WTC11 (cell line): ENCODE measurements at regions not wholly inside any gene's neighbourhood (a gene's known extent, or its start where the extent isn't known, plus 50 kb on each side); places are given as distances from the start of the nearest gene placed in this dataset.

Source experiments
- ATAC-seq: fragments of 200-7000 bp; cut with Tn5 transposase; 2 replicates; pipeline ENCODE4 v1.10.0; 2021; ENCODE audit warnings: mild to moderate bottlenecking, moderate library complexity
- CTCF ChIA-PET: fragments of 300-600 bp; sonication (Branson Sonifier 250); formaldehyde crosslinking; loops from one replicate; lab custom pipeline; 2021; ENCODE audit warnings: antibody characterized with exemption; lab: Charles Lee
- POLR2A ChIA-PET: fragments of 350-600 bp; sonication (Branson Sonifier 250); formaldehyde crosslinking; loops from one replicate; lab custom pipeline; 2021; ENCODE audit warnings: antibody characterized with exemption; lab: Charles Lee
- DNase-seq: peaks from one replicate; pipeline ENCODE4 v3.0.0; 2021; ENCODE audit warnings: low spot score
- H3K27ac Mint-ChIP-seq: 2 replicates; pipeline ENCODE4 v1.8.0; 2021; ENCODE audit warnings: mixed read lengths
- H3K27me3 Mint-ChIP-seq: 2 replicates; pipeline ENCODE4 v1.8.0; 2021; ENCODE audit warnings: low read depth, mild to moderate bottlenecking, moderate library complexity, mixed read lengths
- H3K36me3 Mint-ChIP-seq: 2 replicates; pipeline ENCODE4 v1.8.0; 2021; ENCODE audit warnings: mixed read lengths
- H3K4me1 Mint-ChIP-seq: 2 replicates; pipeline ENCODE4 v1.8.0; 2022; ENCODE audit warnings: mixed read lengths
- H3K4me3 Mint-ChIP-seq: 2 replicates; pipeline ENCODE4 v1.8.0; 2021; ENCODE audit warnings: mild to moderate bottlenecking, moderate library complexity, mixed read lengths
- H3K9me3 Mint-ChIP-seq: 2 replicates; pipeline ENCODE4 v1.8.0; 2021; ENCODE audit warnings: mixed read lengths
- ATF6 ChIP-seq: sonication (generic); formaldehyde crosslinking; IDR thresholded peaks from 2 replicates; pipeline ENCODE4 v1.8.1; 2023; ENCODE audit warnings: mild to moderate bottlenecking, missing genetic modification reagents
- E2F5 ChIP-seq: sonication (generic); formaldehyde crosslinking; IDR thresholded peaks from 2 replicates; pipeline ENCODE4 v1.8.1; 2022; ENCODE audit warnings: mild to moderate bottlenecking, moderate library complexity, missing genetic modification reagents
- ELF4 ChIP-seq: sonication (generic); formaldehyde crosslinking; IDR thresholded peaks from 2 replicates; pipeline ENCODE4 v1.8.1; 2022; ENCODE audit warnings: low read depth, mild to moderate bottlenecking, moderate library complexity, missing genetic modification reagents
- EMX1 ChIP-seq: fragments of 250-450 bp; sonication (Bioruptor Pico); IDR thresholded peaks from 2 replicates; pipeline ENCODE4 v1.8.0; 2021; ENCODE audit warnings: mild to moderate bottlenecking
- GABPB1 ChIP-seq: sonication (generic); formaldehyde crosslinking; IDR thresholded peaks from 2 replicates; pipeline ENCODE4 v1.8.1; 2023; ENCODE audit warnings: mild to moderate bottlenecking, missing genetic modification reagents
- IRF2 ChIP-seq: sonication (generic); formaldehyde crosslinking; IDR thresholded peaks from 2 replicates; pipeline ENCODE4 v1.8.0; 2022; ENCODE audit warnings: low read depth, missing genetic modification reagents, borderline replicate concordance
- MYBL2 ChIP-seq: sonication (generic); formaldehyde crosslinking; IDR thresholded peaks from 2 replicates; pipeline ENCODE4 v1.8.1; 2023; ENCODE audit warnings: mild to moderate bottlenecking, moderate library complexity, missing genetic modification reagents
- NFATC4 ChIP-seq: fragments of 250-450 bp; sonication (Bioruptor Pico); IDR thresholded peaks from 2 replicates; pipeline ENCODE4 v1.9.0; 2021; ENCODE audit warnings: mild to moderate bottlenecking
- NFE2L1 ChIP-seq: sonication (generic); formaldehyde crosslinking; IDR thresholded peaks from 2 replicates; pipeline ENCODE4 v1.8.1; 2023; ENCODE audit warnings: missing genetic modification reagents
- NR1H2 ChIP-seq: sonication (generic); formaldehyde crosslinking; IDR thresholded peaks from 2 replicates; pipeline ENCODE4 v1.9.0; 2021; ENCODE audit warnings: mild to moderate bottlenecking, moderate library complexity, missing genetic modification reagents
- RORB ChIP-seq: fragments of 250-450 bp; sonication (Bioruptor Pico); IDR thresholded peaks from 2 replicates; pipeline ENCODE4 v1.9.0; 2021; ENCODE audit warnings: mild to moderate bottlenecking
- TP53 ChIP-seq: sonication (generic); formaldehyde crosslinking; IDR thresholded peaks from 2 replicates; pipeline ENCODE4 v1.8.1; 2023; ENCODE audit warnings: mild to moderate bottlenecking, missing genetic modification reagents
- ZNF423 ChIP-seq: fragments of 250-450 bp; sonication (Bioruptor Pico); IDR thresholded peaks from 2 replicates; pipeline ENCODE4 v2.1.2; 2022; ENCODE audit warnings: mild to moderate bottlenecking, moderate library complexity
- ZNF512 ChIP-seq: sonication (generic); formaldehyde crosslinking; IDR thresholded peaks from 2 replicates; pipeline ENCODE4 v1.8.1; 2022; ENCODE audit warnings: missing genetic modification reagents, borderline replicate concordance
- ZSCAN18 ChIP-seq: fragments of 250-450 bp; sonication (Bioruptor Pico); IDR thresholded peaks from 2 replicates; pipeline ENCODE4 v2.1.2; 2022; ENCODE audit warnings: mild to moderate bottlenecking, moderate library complexity
- TF ChIP-seq, protein P1 (sequence below): fragments of 250-450 bp; sonication (Bioruptor Pico); IDR thresholded peaks from 2 replicates; pipeline ENCODE4 v1.8.0; 2021; ENCODE audit warnings: mild to moderate bottlenecking
- TF ChIP-seq, protein P2 (sequence below): sonication (generic); formaldehyde crosslinking; IDR thresholded peaks from 2 replicates; pipeline ENCODE4 v1.8.0; 2022; ENCODE audit warnings: mild to moderate bottlenecking, missing genetic modification reagents
- TF ChIP-seq, protein P3 (sequence below): sonication (generic); formaldehyde crosslinking; IDR thresholded peaks from 2 replicates; pipeline ENCODE4 v1.8.1; 2023; ENCODE audit warnings: mild to moderate bottlenecking, moderate library complexity, missing genetic modification reagents
- TF ChIP-seq, protein P4 (sequence below): sonication (generic); formaldehyde crosslinking; IDR thresholded peaks from 2 replicates; pipeline ENCODE4 v1.8.1; 2022; ENCODE audit warnings: low read depth, mild to moderate bottlenecking, moderate library complexity, missing genetic modification reagents, borderline replicate concordance
- TF ChIP-seq, protein P5 (sequence below): fragments of 250-450 bp; sonication (Bioruptor Pico); IDR thresholded peaks from 2 replicates; pipeline ENCODE4 v1.9.0; 2021; ENCODE audit warnings: mild to moderate bottlenecking

GRCh38 chr3:5694266-5694665 is 506.8 kb downstream of the EDEM1 start:
- Mint-ChIP-seq H3K27me3 (no peaks in the 10 kb centered on the region; the same call in 1 of the 2 replicates), H3K27ac (no peak overlapping the region), H3K36me3 (peaks cover 38% of the 10 kb centered on the region), H3K4me1 (no peaks in the 10 kb centered on the region), H3K9me3 (peaks cover 67% of the 10 kb centered on the region), H3K4me3 (no peak overlapping the region)
- CTCF ChIA-PET, result no interaction called here
- DNase-seq, result no peak
- POLR2A ChIA-PET, result no interaction called here
- ATAC-seq, result no peak
- TF ChIP-seq TP53 (CRISPR knock-in tag) (no peak), RORB (no peak), ZNF423 (CRISPR knock-in tag) (no peak), ELF4 (no peak), GABPB1 (CRISPR knock-in tag) (no peak), NFE2L1 (CRISPR knock-in tag) (no peak), ZSCAN18 (CRISPR knock-in tag) (no peak), ZNF512 (CRISPR knock-in tag) (no peak), EMX1 (CRISPR knock-in tag) (no peak), E2F5 (CRISPR knock-in tag) (no peak), MYBL2 (CRISPR knock-in tag) (no peak), NFATC4 (no peak), NR1H2 (CRISPR knock-in tag) (no peak), IRF2 (CRISPR knock-in tag) (no peak)
- TF ChIP-seq, protein P1, sequence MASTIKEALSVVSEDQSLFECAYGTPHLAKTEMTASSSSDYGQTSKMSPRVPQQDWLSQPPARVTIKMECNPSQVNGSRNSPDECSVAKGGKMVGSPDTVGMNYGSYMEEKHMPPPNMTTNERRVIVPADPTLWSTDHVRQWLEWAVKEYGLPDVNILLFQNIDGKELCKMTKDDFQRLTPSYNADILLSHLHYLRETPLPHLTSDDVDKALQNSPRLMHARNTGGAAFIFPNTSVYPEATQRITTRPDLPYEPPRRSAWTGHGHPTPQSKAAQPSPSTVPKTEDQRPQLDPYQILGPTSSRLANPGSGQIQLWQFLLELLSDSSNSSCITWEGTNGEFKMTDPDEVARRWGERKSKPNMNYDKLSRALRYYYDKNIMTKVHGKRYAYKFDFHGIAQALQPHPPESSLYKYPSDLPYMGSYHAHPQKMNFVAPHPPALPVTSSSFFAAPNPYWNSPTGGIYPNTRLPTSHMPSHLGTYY (CRISPR knock-in tag), result no peak
- TF ChIP-seq, protein P2, sequence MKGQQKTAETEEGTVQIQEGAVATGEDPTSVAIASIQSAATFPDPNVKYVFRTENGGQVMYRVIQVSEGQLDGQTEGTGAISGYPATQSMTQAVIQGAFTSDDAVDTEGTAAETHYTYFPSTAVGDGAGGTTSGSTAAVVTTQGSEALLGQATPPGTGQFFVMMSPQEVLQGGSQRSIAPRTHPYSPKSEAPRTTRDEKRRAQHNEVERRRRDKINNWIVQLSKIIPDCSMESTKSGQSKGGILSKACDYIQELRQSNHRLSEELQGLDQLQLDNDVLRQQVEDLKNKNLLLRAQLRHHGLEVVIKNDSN (CRISPR knock-in tag), result no peak
- TF ChIP-seq, protein P3, sequence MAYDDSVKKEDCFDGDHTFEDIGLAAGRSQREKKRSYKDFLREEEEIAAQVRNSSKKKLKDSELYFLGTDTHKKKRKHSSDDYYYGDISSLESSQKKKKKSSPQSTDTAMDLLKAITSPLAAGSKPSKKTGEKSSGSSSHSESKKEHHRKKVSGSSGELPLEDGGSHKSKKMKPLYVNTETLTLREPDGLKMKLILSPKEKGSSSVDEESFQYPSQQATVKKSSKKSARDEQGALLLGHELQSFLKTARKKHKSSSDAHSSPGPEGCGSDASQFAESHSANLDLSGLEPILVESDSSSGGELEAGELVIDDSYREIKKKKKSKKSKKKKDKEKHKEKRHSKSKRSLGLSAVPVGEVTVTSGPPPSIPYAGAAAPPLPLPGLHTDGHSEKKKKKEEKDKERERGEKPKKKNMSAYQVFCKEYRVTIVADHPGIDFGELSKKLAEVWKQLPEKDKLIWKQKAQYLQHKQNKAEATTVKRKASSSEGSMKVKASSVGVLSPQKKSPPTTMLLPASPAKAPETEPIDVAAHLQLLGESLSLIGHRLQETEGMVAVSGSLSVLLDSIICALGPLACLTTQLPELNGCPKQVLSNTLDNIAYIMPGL (CRISPR knock-in tag), result no peak
- TF ChIP-seq, protein P4, sequence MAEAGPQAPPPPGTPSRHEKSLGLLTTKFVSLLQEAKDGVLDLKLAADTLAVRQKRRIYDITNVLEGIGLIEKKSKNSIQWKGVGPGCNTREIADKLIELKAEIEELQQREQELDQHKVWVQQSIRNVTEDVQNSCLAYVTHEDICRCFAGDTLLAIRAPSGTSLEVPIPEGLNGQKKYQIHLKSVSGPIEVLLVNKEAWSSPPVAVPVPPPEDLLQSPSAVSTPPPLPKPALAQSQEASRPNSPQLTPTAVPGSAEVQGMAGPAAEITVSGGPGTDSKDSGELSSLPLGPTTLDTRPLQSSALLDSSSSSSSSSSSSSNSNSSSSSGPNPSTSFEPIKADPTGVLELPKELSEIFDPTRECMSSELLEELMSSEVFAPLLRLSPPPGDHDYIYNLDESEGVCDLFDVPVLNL (CRISPR knock-in tag), result no peak

- Mint-ChIP-seq H3K27ac (no peak overlapping the region), H3K27me3 (peaks cover 2% of the 10 kb centered on the region; the same call in 1 of the 2 replicates), H3K4me3 (no peak overlapping the region), H3K4me1 (no peaks in the 10 kb centered on the region), H3K36me3 (peaks cover 30% of the 10 kb centered on the region), H3K9me3 (peaks cover 65% of the 10 kb centered on the region)
- POLR2A ChIA-PET, result no interaction called here
- ATAC-seq (no peak), DNase-seq (no peak)
- CTCF ChIA-PET, result no interaction called here
- TF ChIP-seq, protein P5, sequence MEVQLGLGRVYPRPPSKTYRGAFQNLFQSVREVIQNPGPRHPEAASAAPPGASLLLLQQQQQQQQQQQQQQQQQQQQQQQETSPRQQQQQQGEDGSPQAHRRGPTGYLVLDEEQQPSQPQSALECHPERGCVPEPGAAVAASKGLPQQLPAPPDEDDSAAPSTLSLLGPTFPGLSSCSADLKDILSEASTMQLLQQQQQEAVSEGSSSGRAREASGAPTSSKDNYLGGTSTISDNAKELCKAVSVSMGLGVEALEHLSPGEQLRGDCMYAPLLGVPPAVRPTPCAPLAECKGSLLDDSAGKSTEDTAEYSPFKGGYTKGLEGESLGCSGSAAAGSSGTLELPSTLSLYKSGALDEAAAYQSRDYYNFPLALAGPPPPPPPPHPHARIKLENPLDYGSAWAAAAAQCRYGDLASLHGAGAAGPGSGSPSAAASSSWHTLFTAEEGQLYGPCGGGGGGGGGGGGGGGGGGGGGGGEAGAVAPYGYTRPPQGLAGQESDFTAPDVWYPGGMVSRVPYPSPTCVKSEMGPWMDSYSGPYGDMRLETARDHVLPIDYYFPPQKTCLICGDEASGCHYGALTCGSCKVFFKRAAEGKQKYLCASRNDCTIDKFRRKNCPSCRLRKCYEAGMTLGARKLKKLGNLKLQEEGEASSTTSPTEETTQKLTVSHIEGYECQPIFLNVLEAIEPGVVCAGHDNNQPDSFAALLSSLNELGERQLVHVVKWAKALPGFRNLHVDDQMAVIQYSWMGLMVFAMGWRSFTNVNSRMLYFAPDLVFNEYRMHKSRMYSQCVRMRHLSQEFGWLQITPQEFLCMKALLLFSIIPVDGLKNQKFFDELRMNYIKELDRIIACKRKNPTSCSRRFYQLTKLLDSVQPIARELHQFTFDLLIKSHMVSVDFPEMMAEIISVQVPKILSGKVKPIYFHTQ, result no peak
- TF ChIP-seq ATF6 (CRISPR knock-in tag), result no peak
These were observed 511.3 kb downstream of the EDEM1 start for GRCh38 chr3:5698851-5699250.
